ENCODE measurements at regions not wholly inside any gene's neighbourhood (a gene's known extent, or its start where the extent isn't known, plus 50 kb on each side); places are given as distances from the start of the nearest gene placed in this dataset.

DNA sequence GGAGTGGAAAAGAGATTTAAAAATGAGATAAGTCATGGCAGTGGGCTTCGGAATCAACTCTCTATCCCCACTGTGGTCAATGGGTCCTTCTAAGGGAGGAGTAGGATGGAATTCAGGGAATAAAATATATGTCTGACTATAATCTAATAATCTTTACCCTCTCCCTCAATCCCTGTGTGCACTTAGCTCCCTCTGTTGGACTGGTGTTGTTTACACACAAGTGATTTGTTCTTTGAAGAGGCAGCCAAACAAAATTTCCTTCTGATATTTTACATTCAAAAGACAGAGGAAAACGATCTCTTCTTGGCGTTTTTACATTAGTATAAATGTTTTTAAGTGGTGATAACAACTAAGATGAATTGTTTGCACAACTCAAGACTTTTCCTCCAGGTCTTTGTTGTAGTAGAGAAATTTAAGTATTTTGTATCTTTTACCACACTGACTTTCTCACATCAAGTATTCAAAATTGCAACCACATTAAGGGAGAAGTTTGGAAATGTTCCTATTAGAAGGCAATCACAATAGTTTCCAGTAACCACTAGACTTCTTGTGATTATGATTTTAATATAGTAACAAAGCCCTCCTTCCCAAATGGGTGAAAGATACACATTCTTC lies 317.8 kb downstream of the CENPW start:
- no peaks in the 10 kb centered on the region for H3K36me3 ChIP-seq (ENCODE audit: insufficient read depth)
- no peaks in the 10 kb centered on the region for H3K4me1 ChIP-seq (ENCODE audit: low read depth, poor library complexity, severe bottlenecking)
- no peaks in the 10 kb centered on the region for H3K27me3 ChIP-seq (ENCODE audit: insufficient read depth, low read depth)
- no peak overlapping the region for H3K4me3 ChIP-seq (IDR thresholded peaks at IDR 0.05; ENCODE audit: insufficient read depth, low read depth, low read length)
- no peak overlapping the region for H3K9ac ChIP-seq
- H4K20me1 ChIP-seq (ENCODE audit: insufficient read depth), result no peaks in the 10 kb centered on the region
- TF ChIP-seq, protein P1, sequence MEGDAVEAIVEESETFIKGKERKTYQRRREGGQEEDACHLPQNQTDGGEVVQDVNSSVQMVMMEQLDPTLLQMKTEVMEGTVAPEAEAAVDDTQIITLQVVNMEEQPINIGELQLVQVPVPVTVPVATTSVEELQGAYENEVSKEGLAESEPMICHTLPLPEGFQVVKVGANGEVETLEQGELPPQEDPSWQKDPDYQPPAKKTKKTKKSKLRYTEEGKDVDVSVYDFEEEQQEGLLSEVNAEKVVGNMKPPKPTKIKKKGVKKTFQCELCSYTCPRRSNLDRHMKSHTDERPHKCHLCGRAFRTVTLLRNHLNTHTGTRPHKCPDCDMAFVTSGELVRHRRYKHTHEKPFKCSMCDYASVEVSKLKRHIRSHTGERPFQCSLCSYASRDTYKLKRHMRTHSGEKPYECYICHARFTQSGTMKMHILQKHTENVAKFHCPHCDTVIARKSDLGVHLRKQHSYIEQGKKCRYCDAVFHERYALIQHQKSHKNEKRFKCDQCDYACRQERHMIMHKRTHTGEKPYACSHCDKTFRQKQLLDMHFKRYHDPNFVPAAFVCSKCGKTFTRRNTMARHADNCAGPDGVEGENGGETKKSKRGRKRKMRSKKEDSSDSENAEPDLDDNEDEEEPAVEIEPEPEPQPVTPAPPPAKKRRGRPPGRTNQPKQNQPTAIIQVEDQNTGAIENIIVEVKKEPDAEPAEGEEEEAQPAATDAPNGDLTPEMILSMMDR (conservative IDR thresholded peaks at IDR 0.05; ENCODE audit: low read depth, low read length), result no peak; the same call in 1 of the 2 replicates
- no peaks in the 10 kb centered on the region for H3K79me2 ChIP-seq (ENCODE audit: insufficient read depth, low read depth)
- no peak overlapping the region for H2AFZ ChIP-seq (ENCODE audit: low read depth)
- H3K27ac ChIP-seq, result no peak overlapping the region
- H3K4me2 ChIP-seq, result no peak overlapping the region

DNA sequence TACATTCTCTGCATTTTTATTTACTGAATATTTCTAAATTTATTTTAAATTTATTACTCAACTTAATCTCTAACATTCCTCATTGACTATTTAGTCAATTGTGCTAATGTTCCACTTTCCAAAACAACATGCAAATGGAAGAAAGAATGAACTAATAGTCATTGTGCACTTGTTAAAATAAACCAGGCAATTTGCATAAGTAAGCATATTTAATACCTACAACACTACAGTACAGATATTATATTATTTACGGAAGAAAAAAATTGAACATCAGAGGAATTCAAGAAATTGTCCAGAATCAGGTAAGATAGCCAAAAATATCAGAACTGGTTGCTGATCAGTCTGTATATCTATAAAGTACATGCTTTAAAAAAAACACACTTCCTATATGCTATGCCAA lies 320.5 kb downstream of the CENPW start:
- no peak overlapping the region for H3K4me2 ChIP-seq
- no peak overlapping the region for H3K4me3 ChIP-seq (IDR thresholded peaks at IDR 0.05; ENCODE audit: insufficient read depth, low read depth, low read length)
- no peaks in the 10 kb centered on the region for H3K36me3 ChIP-seq (ENCODE audit: insufficient read depth)
- no peaks in the 10 kb centered on the region for H3K27me3 ChIP-seq (ENCODE audit: insufficient read depth, low read depth)
- no peaks in the 10 kb centered on the region for H4K20me1 ChIP-seq (ENCODE audit: insufficient read depth)
- H3K9ac ChIP-seq, result no peak overlapping the region
- no peaks in the 10 kb centered on the region for H3K79me2 ChIP-seq (ENCODE audit: insufficient read depth, low read depth)
- TF ChIP-seq, protein P1 (conservative IDR thresholded peaks at IDR 0.05; ENCODE audit: low read depth, low read length), result no peak
- no peak overlapping the region for H3K27ac ChIP-seq
- H3K4me1 ChIP-seq (ENCODE audit: low read depth, poor library complexity, severe bottlenecking), result no peaks in the 10 kb centered on the region
- no peak overlapping the region for H2AFZ ChIP-seq (ENCODE audit: low read depth)

DNA sequence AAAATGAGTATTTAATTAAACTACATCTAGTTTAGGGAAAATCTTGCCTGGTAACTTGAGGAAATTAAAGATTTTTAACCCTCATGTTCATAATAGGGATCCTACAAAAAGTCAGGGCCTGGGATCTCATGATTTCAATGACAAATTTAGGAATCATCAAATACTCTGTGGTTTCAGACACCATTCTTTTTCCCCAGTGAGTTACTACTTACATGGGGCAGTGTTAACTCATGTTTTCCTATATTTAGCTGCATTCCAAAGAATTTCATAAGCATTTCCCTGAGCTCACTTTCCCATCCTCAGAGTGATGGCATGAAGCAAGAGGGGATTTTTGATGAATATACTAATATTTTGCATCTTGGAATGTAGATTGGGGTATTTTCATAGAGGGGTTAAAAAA lies 321.7 kb downstream of the CENPW start:
- Histone ChIP-seq H4K20me1 (ENCODE audit: insufficient read depth) (no peaks in the 10 kb centered on the region), H3K79me2 (ENCODE audit: insufficient read depth, low read depth) (no peaks in the 10 kb centered on the region), H3K4me2 (no peak overlapping the region), H3K4me3 (IDR thresholded peaks at IDR 0.05; ENCODE audit: insufficient read depth, low read depth, low read length) (no peak overlapping the region), H3K27me3 (ENCODE audit: insufficient read depth, low read depth) (no peaks in the 10 kb centered on the region), H2AFZ (ENCODE audit: low read depth) (no peak overlapping the region), H3K4me1 (ENCODE audit: low read depth, poor library complexity, severe bottlenecking) (no peaks in the 10 kb centered on the region), H3K36me3 (ENCODE audit: insufficient read depth) (no peaks in the 10 kb centered on the region), H3K27ac (no peak overlapping the region), H3K9ac (no peak overlapping the region)
- TF ChIP-seq, protein P1 (conservative IDR thresholded peaks at IDR 0.05; ENCODE audit: low read depth, low read length), result no peak

DNA sequence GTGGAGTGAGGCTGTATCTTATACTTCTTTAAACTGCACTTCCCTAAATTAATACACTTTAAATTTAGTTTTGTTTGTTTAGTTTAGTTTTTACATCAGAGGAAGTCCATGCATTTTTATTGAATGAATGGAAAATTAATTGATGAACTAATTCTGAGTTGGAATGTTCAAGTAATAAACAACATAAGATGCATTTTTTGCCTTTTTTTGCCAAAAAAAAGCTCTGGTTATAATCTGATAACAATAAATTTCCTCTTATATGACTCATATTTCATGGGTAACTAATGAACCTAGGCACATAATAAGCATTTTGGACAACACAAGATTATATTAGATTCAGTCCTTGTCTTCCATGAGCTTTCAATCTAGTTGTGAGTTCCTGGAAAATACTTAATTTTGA lies 323.1 kb downstream of the CENPW start:
- no peak overlapping the region for H2AFZ ChIP-seq (ENCODE audit: low read depth)
- no peak overlapping the region for H3K9ac ChIP-seq
- no peak overlapping the region for H3K27ac ChIP-seq
- H3K79me2 ChIP-seq (ENCODE audit: insufficient read depth, low read depth), result no peaks in the 10 kb centered on the region
- H3K27me3 ChIP-seq (ENCODE audit: insufficient read depth, low read depth), result no peaks in the 10 kb centered on the region
- no peak overlapping the region for H3K4me3 ChIP-seq (IDR thresholded peaks at IDR 0.05; ENCODE audit: insufficient read depth, low read depth, low read length)
- H3K36me3 ChIP-seq (ENCODE audit: insufficient read depth), result no peaks in the 10 kb centered on the region
- no peaks in the 10 kb centered on the region for H4K20me1 ChIP-seq (ENCODE audit: insufficient read depth)
- H3K4me2 ChIP-seq, result no peak overlapping the region
- H3K4me1 ChIP-seq (ENCODE audit: low read depth, poor library complexity, severe bottlenecking), result no peaks in the 10 kb centered on the region
- TF ChIP-seq, protein P1 (conservative IDR thresholded peaks at IDR 0.05; ENCODE audit: low read depth, low read length), result no peak
